ENCODE measurements at regions not wholly inside any gene's neighbourhood (a gene's known extent, or its start where the extent isn't known, plus 50 kb on each side); places are given as distances from the start of the nearest gene placed in this dataset.

DNA sequence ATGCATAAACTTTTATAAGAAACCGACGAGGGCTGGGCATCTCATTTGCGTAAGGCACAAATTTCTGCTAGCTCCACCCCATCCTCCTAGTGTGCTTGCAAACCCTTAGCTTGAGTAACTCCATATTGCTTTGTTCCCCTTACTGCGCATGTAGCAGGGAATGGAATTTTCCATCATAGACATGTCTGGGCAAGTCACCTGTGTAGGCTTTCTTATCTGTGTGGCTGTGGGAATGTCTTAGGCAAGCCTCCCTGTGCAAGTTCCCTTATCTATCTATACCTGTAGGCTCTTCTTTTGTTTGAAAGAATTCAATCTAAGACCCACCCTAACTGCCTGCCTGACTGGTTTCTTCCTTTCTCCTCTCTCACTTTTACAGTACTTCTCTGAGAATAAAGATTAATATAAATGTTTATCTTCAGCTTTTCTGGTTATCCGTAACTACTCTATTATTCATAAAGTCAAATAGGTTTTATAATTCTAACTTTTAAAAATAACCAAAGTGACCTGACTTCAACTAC is 217.6 kb upstream of the FIGN start:
- no peak for TF ChIP-seq POLR2AphosphoS5 (IDR thresholded peaks at IDR 0.05)
- TF ChIP-seq EP300 (IDR thresholded peaks at IDR 0.05) = no peak

Measured in gastroesophageal sphincter (tissue), 2 donors.